SU-DHL-6 (cell line): ENCODE measurements at regions not wholly inside any gene's neighbourhood (a gene's known extent, or its start where the extent isn't known, plus 50 kb on each side); places are given as distances from the start of the nearest gene placed in this dataset.

Experiments
- CTCF ChIP-seq: fragments of 200-600 bp; sonication (generic); IDR thresholded peaks from one replicate; pipeline ENCODE4 v1.5.1; 2017; ENCODE audit warnings: antibody characterized with exemption, mild to moderate bottlenecking, low read length, moderate library complexity; ENCODE audit not compliant: insufficient read depth, poor library complexity, severe bottlenecking
- EZH2phosphoT487 ChIP-seq: fragments of 200-600 bp; sonication (generic), shearing (Covaris generic); conservative IDR thresholded peaks from 2 replicates; pipeline ENCODE4 v1.6.1; 2018; ENCODE audit warnings: mild to moderate bottlenecking, antibody characterized with exemption, low read length, moderate library complexity, mixed read lengths

DNA sequence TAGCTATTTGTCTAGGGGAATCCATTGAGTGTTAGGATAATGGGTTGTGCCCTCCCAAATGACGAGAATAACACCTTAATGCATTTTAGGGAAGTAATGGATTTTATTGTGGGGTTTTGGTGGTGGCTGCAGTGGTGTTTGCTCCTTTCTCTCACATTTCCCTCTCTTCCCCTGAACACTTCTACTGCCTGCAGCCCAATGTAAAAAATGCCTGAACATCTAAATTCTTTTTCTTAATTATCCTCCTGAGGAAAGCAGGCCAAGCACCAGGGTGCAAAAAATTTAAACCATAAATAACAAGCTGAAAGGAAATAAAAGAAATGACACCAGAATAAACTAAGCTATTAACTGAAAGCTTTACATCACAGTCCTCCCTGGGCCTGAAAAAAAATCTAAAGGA, 57.3 kb upstream of the PCDH8 start:
- TF ChIP-seq CTCF = no peak
- no peak for TF ChIP-seq EZH2phosphoT487
